Stimulated activated CD8-positive, alpha-beta memory T cell treated with anti-CD3 and anti-CD28 coated beads, Interleukin-4, amount 100 ng/mL, for 24 hours (primary cell): ENCODE measurements at regions not wholly inside any gene's neighbourhood (a gene's known extent, or its start where the extent isn't known, plus 50 kb on each side); places are given as distances from the start of the nearest gene placed in this dataset.

Experiments
- DNase-seq: peaks from one replicate; pipeline ENCODE4 v3.0.0-alpha.2; 2020; ENCODE audit warnings: low read depth

GRCh38 chr16:86773354-86773715 is 195.0 kb downstream of the FOXL1 start:
- DNase-seq, result no peak

GRCh38 chr16:86774931-86775330 is 196.6 kb downstream of the FOXL1 start:
- no peak for DNase-seq

DNA sequence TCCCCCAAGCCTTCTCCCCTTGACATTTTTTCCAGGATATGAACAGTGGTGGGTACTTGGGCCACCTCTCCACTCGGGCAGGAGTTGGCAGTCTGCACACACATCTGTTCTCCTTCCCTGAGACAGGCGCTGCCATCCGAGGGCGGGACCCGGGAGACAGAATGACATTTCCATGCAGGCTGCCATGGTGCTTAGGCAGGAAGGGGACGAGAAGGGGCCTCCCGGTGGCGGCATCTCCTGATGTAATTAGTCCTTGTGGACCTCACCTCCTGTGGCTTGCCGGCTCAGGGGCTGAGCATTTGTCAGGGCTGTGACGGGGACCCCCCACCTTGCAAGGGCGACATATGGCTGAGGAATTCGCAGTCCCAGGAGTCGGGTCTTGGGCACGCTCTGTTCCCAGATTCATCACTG is 197.2 kb downstream of the FOXL1 start:
- DNase-seq, result no peak

DNA sequence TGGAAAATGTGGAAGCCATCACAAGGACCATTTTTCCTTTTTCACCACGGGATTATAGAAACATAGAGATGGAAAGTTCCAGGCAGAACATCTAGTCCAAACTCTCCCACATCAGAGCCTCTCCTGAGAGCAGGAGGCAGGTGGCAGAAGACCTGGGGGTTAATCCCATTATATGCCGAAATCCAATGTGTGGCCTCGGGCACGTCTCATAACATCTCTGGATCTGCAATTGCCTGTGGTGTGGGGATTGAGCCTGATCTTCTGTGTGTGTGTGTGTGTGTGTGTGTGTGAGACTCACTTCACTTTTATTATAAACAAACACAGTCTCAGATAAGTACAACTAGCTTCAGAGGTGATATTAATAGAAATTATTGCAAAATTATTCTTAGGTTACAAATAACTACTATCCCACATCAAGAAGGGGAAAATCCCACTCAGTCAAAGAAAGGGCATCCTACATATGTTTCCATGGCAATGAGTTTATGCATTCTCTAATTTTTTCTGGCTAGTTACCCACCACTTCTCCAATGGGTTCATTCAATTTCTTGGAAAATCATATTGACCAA is 199.1 kb downstream of the FOXL1 start:
- DNase-seq, result no peak

GRCh38 chr16:86778108-86778745 is 199.9 kb downstream of the FOXL1 start:
- no peak for DNase-seq

GRCh38 chr16:86778978-86779377 is 200.6 kb downstream of the FOXL1 start:
- no peak for DNase-seq

GRCh38 chr16:86781046-86781445 is 202.7 kb downstream of the FOXL1 start:
- no peak for DNase-seq

GRCh38 chr16:86783636-86784626 is 205.6 kb downstream of the FOXL1 start:
- DNase-seq, result no peak

- no peak for DNase-seq
Measured at GRCh38 chr16:86786338-86786737, 208.0 kb downstream of the FOXL1 start.

DNA sequence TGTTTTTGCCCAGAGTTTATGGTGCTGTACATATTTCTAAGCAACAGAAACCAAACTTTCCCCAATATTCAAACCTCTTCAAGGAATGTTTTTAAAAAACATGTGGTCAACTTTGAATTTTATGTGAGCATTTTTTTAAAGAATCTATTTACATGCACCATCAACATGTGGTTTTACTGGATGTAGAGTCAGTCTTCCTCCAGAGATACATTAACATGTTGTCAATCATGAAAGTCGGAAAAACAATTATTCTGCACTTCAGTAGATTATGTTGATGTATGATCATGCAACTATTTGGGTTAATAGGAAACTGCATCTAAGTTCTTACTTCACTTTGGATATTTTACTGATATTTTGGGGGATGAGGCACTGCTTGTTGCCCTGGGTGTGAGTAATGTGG is 208.6 kb downstream of the FOXL1 start:
- DNase-seq, result no peak

- no peak for DNase-seq
Measured at GRCh38 chr16:86787538-86787937, 209.2 kb downstream of the FOXL1 start.

- DNase-seq, result no peak
Measured at GRCh38 chr16:86789621-86790051, 211.3 kb downstream of the FOXL1 start.

DNA sequence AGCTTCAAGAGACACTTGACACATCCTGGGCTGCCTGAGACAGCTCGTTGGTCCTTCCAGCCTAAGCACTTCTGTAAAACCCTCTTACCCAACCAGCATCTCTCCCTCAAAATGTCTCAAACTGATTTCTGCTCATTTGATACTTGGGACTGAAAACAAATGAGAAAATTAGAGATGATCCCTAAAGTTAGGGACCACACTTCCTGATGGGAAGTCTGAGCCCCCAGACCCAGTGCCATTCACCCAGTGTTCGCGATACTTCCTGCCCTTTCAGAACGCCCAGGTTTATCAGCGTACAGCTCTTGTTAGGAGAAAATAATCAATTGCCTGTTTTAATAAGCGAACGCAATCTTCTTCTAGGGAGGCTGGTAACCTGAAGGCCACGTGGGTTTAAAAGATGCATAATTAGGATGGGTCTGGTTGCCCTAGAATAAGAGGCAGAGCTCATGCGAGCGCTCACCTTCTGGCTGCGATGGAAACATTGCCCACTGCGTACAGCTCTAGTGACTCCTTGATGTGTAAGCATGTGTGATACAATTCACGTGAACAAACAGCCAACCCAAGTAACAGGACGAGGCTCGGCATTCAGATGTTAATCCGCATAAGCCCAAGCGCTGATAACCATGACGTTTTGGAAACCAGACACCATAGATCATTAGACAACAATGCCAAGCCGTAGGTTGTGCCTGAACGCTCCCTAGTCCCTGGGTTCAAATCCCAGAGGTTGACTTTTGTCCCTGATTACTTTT is 213.1 kb downstream of the FOXL1 start:
- DNase-seq, result no peak

GRCh38 chr16:86794216-86794864 is 216.0 kb downstream of the FOXL1 start:
- DNase-seq, result no peak

- no peak for DNase-seq
Measured at GRCh38 chr16:86797700-86798099, 219.4 kb downstream of the FOXL1 start.

DNA sequence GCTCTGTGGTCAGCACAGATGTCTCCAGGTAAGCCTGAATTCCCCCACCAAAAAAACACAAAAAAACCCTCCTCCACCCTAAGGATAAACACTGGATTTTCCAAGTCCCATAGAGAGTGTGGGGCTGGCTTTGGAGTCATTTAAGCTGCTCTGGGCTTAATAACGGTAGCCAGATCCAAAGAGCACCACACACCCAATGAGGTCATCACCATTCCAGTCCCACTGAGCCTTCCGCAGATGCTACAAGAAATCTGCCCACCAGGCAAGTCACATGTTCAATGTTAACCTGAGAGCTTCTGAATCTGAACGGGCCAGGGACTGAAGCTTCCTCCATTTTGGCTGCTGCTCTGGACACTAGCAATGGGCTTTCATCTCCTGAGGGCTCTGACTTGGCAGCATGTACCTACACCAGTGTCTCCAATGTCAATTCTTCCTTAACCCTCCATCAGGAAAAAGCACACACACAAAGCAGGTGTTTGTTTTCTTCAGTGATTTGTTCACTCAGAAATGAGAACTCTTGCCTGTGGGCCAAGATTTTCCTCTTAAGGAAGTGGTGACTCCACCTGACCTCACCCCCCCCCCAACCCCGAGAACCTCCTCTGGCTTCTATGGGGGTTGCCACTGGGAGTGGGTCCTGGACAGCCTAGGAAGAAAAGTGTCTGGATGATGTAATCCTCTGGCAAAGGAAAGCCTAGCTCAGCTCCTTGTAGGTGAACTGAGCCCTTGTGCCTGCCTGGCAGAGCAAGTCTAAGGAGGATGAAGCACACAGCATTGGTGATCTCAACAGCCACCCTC is 220.1 kb downstream of the FOXL1 start:
- no peak for DNase-seq

DNA sequence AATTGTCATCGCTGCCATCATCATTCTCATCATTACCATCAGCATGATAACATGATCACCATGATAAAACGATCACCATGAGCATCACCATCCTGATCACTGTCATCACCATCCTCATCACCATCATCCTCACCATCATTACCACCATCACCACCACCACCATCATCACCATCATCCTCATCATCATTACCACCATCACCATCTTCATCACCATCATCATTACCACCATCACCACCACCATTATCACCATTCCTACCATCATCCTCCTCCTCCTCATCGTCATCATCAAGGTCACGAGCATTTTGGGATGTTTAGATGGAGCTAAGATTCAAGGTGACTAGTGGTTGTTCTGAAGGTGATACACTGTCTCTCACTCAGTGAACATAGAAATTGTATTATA is 221.0 kb downstream of the FOXL1 start:
- DNase-seq, result no peak

- DNase-seq, result no peak
Measured at GRCh38 chr16:86800894-86801293, 222.5 kb downstream of the FOXL1 start.

GRCh38 chr16:86802013-86802412 is 223.7 kb downstream of the FOXL1 start:
- no peak for DNase-seq

GRCh38 chr16:86805188-86805587 is 226.8 kb downstream of the FOXL1 start:
- no peak for DNase-seq
